Neutrophil (primary cell): ENCODE measurements at regions not wholly inside any gene's neighbourhood (a gene's known extent, or its start where the extent isn't known, plus 50 kb on each side); places are given as distances from the start of the nearest gene placed in this dataset.
A peak's percentile ranks its signal among the peaks of the same experiment; 100 is the strongest.

Source experiments
- H3K27ac ChIP-seq: fragments of 200-600 bp; sonication (generic); 2 replicates; pipeline ENCODE4 v1.5.1; 2016; ENCODE audit warnings: mild to moderate bottlenecking, moderate library complexity
- H3K27me3 ChIP-seq: fragments of 200-600 bp; sonication (generic); 2 replicates; pipeline ENCODE4 v1.6.0; 2016; ENCODE audit warnings: mild to moderate bottlenecking
- H3K36me3 ChIP-seq: fragments of 200-600 bp; sonication (generic); 2 replicates; pipeline ENCODE4 v1.5.1; 2017
- H3K4me1 ChIP-seq, 2 experiments: fragments of 200-600 bp in 1 of 2; sonication (generic) in 1 of 2; 1 replicate in 1 of 2; 2 replicates in 1 of 2; pipeline versions ENCODE4 v1.5.1 to v1.6.1; 2013 to 2016; ENCODE audit warnings: low read depth in 1 of 2, low read length in 1 of 2, mild to moderate bottlenecking in 1 of 2, moderate library complexity in 1 of 2; ENCODE audit not compliant: control insufficient read depth in 1 of 2, insufficient read depth in 1 of 2
- H3K4me3 ChIP-seq, 2 experiments: fragments of 200-600 bp in 1 of 2; sonication (generic) in 1 of 2; 1 replicate in 1 of 2; 2 replicates in 1 of 2; pipeline ENCODE4 v1.5.1; 2013 to 2016; ENCODE audit warnings: low read depth in 1 of 2, low read length in 1 of 2, mild to moderate bottlenecking in 1 of 2, moderate library complexity in 1 of 2
- H3K9me3 ChIP-seq: fragments of 200-600 bp; sonication (generic); 2 replicates; pipeline ENCODE4 v1.5.1; 2016
- TF ChIP-seq, protein P1 (sequence below): fragments of 200-600 bp; sonication (generic); IDR thresholded peaks from 2 replicates; pipeline ENCODE4 v1.5.1; 2016; ENCODE audit warnings: antibody characterized with exemption

DNA sequence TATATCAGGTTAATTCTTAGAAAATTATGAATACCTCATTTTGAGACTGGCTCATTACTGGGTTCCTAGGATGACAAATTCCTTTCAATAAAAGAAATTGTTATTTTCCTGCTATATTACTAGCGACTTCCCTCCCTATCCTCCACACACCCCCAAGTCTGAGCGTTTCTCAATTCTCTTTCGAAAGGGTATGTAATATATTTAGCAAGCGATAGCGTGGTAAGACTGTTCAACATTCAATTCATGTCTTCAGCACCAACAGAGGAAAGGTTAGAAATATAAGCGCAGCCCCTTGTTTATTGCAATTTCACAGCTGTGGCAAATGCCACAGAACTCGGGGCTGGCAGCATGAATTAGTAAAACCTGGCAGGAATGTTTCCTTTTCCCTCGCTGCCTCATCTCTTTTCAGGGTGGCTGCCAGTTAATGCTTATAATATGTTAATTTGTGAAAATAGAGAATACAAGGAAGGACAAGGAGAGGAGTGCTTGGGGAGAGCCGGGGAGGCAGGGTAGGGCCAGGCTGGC lies 152.7 kb upstream of the TBCA start:
- Histone ChIP-seq H3K27ac (peak overlapping the region; percentile 30), H3K36me3 (no peaks in the 10 kb centered on the region), H3K27me3 (no peaks in the 10 kb centered on the region), H3K4me3 (no peak overlapping the region), H3K4me1 (peaks cover 11 to 14% of the 10 kb centered on the region in 2 experiments), H3K9me3 (no peaks in the 10 kb centered on the region)
- TF ChIP-seq, protein P1, sequence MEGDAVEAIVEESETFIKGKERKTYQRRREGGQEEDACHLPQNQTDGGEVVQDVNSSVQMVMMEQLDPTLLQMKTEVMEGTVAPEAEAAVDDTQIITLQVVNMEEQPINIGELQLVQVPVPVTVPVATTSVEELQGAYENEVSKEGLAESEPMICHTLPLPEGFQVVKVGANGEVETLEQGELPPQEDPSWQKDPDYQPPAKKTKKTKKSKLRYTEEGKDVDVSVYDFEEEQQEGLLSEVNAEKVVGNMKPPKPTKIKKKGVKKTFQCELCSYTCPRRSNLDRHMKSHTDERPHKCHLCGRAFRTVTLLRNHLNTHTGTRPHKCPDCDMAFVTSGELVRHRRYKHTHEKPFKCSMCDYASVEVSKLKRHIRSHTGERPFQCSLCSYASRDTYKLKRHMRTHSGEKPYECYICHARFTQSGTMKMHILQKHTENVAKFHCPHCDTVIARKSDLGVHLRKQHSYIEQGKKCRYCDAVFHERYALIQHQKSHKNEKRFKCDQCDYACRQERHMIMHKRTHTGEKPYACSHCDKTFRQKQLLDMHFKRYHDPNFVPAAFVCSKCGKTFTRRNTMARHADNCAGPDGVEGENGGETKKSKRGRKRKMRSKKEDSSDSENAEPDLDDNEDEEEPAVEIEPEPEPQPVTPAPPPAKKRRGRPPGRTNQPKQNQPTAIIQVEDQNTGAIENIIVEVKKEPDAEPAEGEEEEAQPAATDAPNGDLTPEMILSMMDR = no peak

GRCh38 chr5:77926337-77926736 lies 150.2 kb upstream of the TBCA start:
- Histone ChIP-seq H3K36me3 (no peaks in the 10 kb centered on the region), H3K27me3 (no peaks in the 10 kb centered on the region), H3K4me1 (peaks cover 11 to 14% of the 10 kb centered on the region in 2 experiments), H3K9me3 (no peaks in the 10 kb centered on the region), H3K27ac (no peak overlapping the region), H3K4me3 (no peak overlapping the region)
- TF ChIP-seq, protein P1 = no peak

GRCh38 chr5:77925503-77925902 lies 149.4 kb upstream of the TBCA start:
- H3K4me1 ChIP-seq = peaks cover 11 to 14% of the 10 kb centered on the region in 2 experiments
- TF ChIP-seq, protein P1 = no peak
- no peaks in the 10 kb centered on the region for H3K36me3 ChIP-seq
- H3K27me3 ChIP-seq = no peaks in the 10 kb centered on the region
- no peak overlapping the region for H3K4me3 ChIP-seq
- H3K9me3 ChIP-seq = no peaks in the 10 kb centered on the region
- no peak overlapping the region for H3K27ac ChIP-seq

- H3K27ac ChIP-seq = no peak overlapping the region
- no peaks in the 10 kb centered on the region for H3K36me3 ChIP-seq
- peaks cover 5% of the 10 kb centered on the region in 2 experiments for H3K4me1 ChIP-seq
- no peaks in the 10 kb centered on the region for H3K9me3 ChIP-seq
- H3K4me3 ChIP-seq = no peak overlapping the region
- TF ChIP-seq, protein P1 = no peak
- H3K27me3 ChIP-seq = no peaks in the 10 kb centered on the region
Observed at GRCh38 chr5:77924081-77924480, 147.9 kb upstream of the TBCA start.

GRCh38 chr5:77923666-77924065 lies 147.5 kb upstream of the TBCA start:
- H3K27ac ChIP-seq = no peak overlapping the region
- no peak overlapping the region for H3K4me3 ChIP-seq
- no peaks in the 10 kb centered on the region for H3K27me3 ChIP-seq
- H3K36me3 ChIP-seq = no peaks in the 10 kb centered on the region
- H3K9me3 ChIP-seq = no peaks in the 10 kb centered on the region
- TF ChIP-seq, protein P1 = no peak
- H3K4me1 ChIP-seq = peaks cover under 1 to 1% of the 10 kb centered on the region in 2 experiments
